Endothelial cell of umbilical vein (primary cell): ENCODE measurements at regions not wholly inside any gene's neighbourhood (a gene's known extent, or its start where the extent isn't known, plus 50 kb on each side); places are given as distances from the start of the nearest gene placed in this dataset.

Experiments used
- BruUV-seq: library from RNA; stranded (reverse); fragments of 400-500 nt; replicated peaks from 2 replicates; lab custom pipeline; 2021; lab: Mats Ljungman, UMichigan
- CTCF ChIA-PET: fragments of 300-600, 350-600 bp; sonication (Branson Sonifier 250); formaldehyde crosslinking; loops from one replicate; lab custom pipeline; 2021; ENCODE audit warnings: antibody characterized with exemption, inconsistent platforms; lab: Charles Lee
- POLR2A ChIA-PET: fragments of 300-600, 350-600 bp; sonication (Branson Sonifier 250); formaldehyde crosslinking; loops from one replicate; lab custom pipeline; 2021; ENCODE audit warnings: antibody characterized with exemption, inconsistent platforms; lab: Charles Lee
- DNase-seq: peaks from one replicate; pipeline ENCODE4 v3.0.0-alpha.2; 2011; ENCODE audit warnings: low read depth, low spot score
- FAIRE-seq: peaks from 2 replicates; lab custom pipeline; 2011; peaks lifted over from hg19 to GRCh38; lab: Jason Lieb, UNC
- H2AFZ ChIP-seq: 2 replicates; pipeline ENCODE4 v1.6.0; 2012; ENCODE audit warnings: low read depth, low read length, control low read depth, inconsistent platforms
- H3K27ac ChIP-seq: 2 replicates; pipeline ENCODE4 v1.5.1; 2011; ENCODE audit warnings: low read depth, mild to moderate bottlenecking, control low read depth, low read length, moderate library complexity; ENCODE audit not compliant: insufficient read depth
- H3K27me3 ChIP-seq, 2 experiments: 2 replicates each; pipeline versions ENCODE4 v1.6.0 to v1.6.1; 2011; ENCODE audit warnings: low read length in 2 of 2, mixed read lengths in 1 of 2; ENCODE audit not compliant: control insufficient read depth in 2 of 2, insufficient read depth in 2 of 2
- H3K36me3 ChIP-seq, 2 experiments: 2 replicates in 1 of 2; 3 replicates in 1 of 2; pipeline ENCODE4 v1.5.1; 2011; ENCODE audit warnings: low read length in 2 of 2, mild to moderate bottlenecking in 1 of 2, moderate library complexity in 1 of 2; ENCODE audit not compliant: control insufficient read depth in 2 of 2, insufficient read depth in 2 of 2; ENCODE audit errors: extremely low read depth in 1 of 2
- H3K4me1 ChIP-seq: 3 replicates; pipeline ENCODE4 v1.5.1; 2011; ENCODE audit warnings: mild to moderate bottlenecking, low read length; ENCODE audit not compliant: control insufficient read depth, insufficient read depth; ENCODE audit errors: extremely low read depth
- H3K4me2 ChIP-seq: 2 replicates; pipeline ENCODE4 v1.6.1; 2011; ENCODE audit warnings: low read length, control low read depth, mixed read lengths; ENCODE audit not compliant: insufficient read depth
- H3K4me3 ChIP-seq, 3 experiments: fragments of 200-600 bp in 1 of 3; sonication (generic), shearing (Covaris generic) in 1 of 3; replicated peaks in 1 of 3; 2 replicates each; pipeline ENCODE4 v1.5.1; 2011 to 2016; ENCODE audit warnings: control low read depth in 3 of 3, low read length in 3 of 3, mild to moderate bottlenecking in 2 of 3, inconsistent platforms in 1 of 3, low read depth in 1 of 3, moderate library complexity in 1 of 3; ENCODE audit not compliant: insufficient read depth in 1 of 3
- H3K79me2 ChIP-seq: 2 replicates; pipeline ENCODE4 v1.6.0; 2012; ENCODE audit warnings: low read length, inconsistent platforms; ENCODE audit not compliant: control insufficient read depth, insufficient read depth
- H3K9ac ChIP-seq: replicated peaks from 2 replicates; pipeline ENCODE3; 2011; ENCODE audit warnings: low read length, control low read depth; ENCODE audit not compliant: insufficient read depth; ENCODE audit errors: extremely low read depth
- H3K9me1 ChIP-seq: replicated peaks from 3 replicates; pipeline ENCODE4 v1.6.0; 2011; ENCODE audit warnings: mild to moderate bottlenecking, low read length; ENCODE audit not compliant: control insufficient read depth, insufficient read depth; ENCODE audit errors: extremely low read depth
- H3K9me3 ChIP-seq: replicated peaks from 2 replicates; pipeline ENCODE4 v1.5.1; 2012; ENCODE audit warnings: low read length, inconsistent platforms; ENCODE audit not compliant: control insufficient read depth, insufficient read depth
- H4K20me1 ChIP-seq: replicated peaks from 2 replicates; pipeline ENCODE3; 2011; ENCODE audit warnings: mild to moderate bottlenecking, low read length; ENCODE audit not compliant: control insufficient read depth, insufficient read depth; ENCODE audit errors: extremely low read depth
- GATA2 ChIP-seq: IDR thresholded peaks from 2 replicates; pipeline ENCODE4 v1.7.0; 2011; ENCODE audit warnings: low read depth, mild to moderate bottlenecking, moderate library complexity, mixed read lengths, low read length; ENCODE audit not compliant: insufficient read length, insufficient read depth
- JUN ChIP-seq: IDR thresholded peaks from 2 replicates; pipeline ENCODE4 v1.6.1; 2011; ENCODE audit warnings: borderline replicate concordance, low read depth; ENCODE audit not compliant: insufficient read length, insufficient read depth
- MAX ChIP-seq: IDR thresholded peaks from 2 replicates; pipeline ENCODE4 v1.6.1; 2011; ENCODE audit not compliant: insufficient read depth, insufficient read length
- MYC ChIP-seq: IDR thresholded peaks from one replicate; pipeline ENCODE4 v1.6.1; 2011; ENCODE audit warnings: mild to moderate bottlenecking, low read depth, low read length
- POLR2A ChIP-seq: IDR thresholded peaks from 2 replicates; pipeline ENCODE4 v1.6.1; 2012; ENCODE audit warnings: low read depth, mild to moderate bottlenecking, control low read depth, low read length
- POLR2AphosphoS5 ChIP-seq: IDR thresholded peaks from 2 replicates; pipeline ENCODE4 v1.6.1; 2012; ENCODE audit warnings: low read depth, mild to moderate bottlenecking, control low read depth, low read length, moderate library complexity; ENCODE audit not compliant: insufficient read depth
- dilution Hi-C: fragments of 300-500 bp; cut with MboI; formaldehyde crosslinking; loops from one replicate; pipeline ENCODE4 v1.15.0; 2019; ENCODE audit warnings: low sequenced_read_pairs; ENCODE audit not compliant: extremely low pct_ligation_motif_present
- intact Hi-C: fragments of 100-400 bp; cut with micrococcal nuclease; formaldehyde crosslinking; loops from one replicate; pipeline ENCODE4 v1.10.0; 2022
- TF ChIP-seq, protein P1 (sequence below), 2 donors: IDR thresholded peaks; 1 replicate in 1 of 2; 2 replicates in 1 of 2; pipeline ENCODE4 v1.5.1; 2011; ENCODE audit warnings: low read length in 2 of 2, mild to moderate bottlenecking in 2 of 2, moderate library complexity in 2 of 2, control low read depth in 1 of 2, inconsistent platforms in 1 of 2, low read depth in 1 of 2; ENCODE audit not compliant: insufficient read depth in 1 of 2; ENCODE audit errors: extremely low read depth in 1 of 2

- Histone ChIP-seq H2AFZ (no peak overlapping the region), H3K36me3 (no peaks in the 10 kb centered on the region)
Measured at GRCh38 chr18:78510091-78510490, 469.5 kb upstream of the SALL3 start.

DNA sequence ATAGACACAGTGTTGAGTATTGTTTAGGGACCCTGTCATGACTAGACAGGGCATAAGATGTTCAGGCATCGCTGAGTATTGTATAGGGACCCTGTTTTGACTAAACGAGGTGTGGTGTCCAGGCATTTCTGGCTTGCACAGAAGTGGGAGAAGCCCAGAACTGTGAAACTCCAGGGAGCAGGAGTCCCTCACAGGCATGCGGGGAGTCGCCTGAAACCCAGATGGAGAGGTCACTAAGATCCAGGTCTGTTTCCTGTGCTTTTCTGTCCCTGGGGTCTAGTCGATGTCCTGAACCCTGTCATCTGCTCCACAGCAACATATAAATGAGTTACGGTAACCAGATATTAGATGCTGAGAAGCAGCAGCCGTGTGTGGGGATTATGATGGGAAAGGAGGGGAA, 469.0 kb upstream of the SALL3 start:
- H3K9me1 ChIP-seq: no peaks in the 10 kb centered on the region
- TF ChIP-seq POLR2A (no peak), GATA2 (no peak), MYC (no peak), POLR2AphosphoS5 (no peak), JUN (no peak), MAX (no peak)
- no peak overlapping the region for H3K4me3 ChIP-seq
- H3K27me3 ChIP-seq: no peaks in the 10 kb centered on the region
- no peaks in the 10 kb centered on the region for H4K20me1 ChIP-seq
- H3K27ac ChIP-seq: no peak overlapping the region
- H3K36me3 ChIP-seq: no peaks in the 10 kb centered on the region
- dilution Hi-C loops (no loop called here), intact Hi-C loops (no loop called here)
- no TSS peak for BruUV-seq
- no peak overlapping the region for H3K4me2 ChIP-seq
- no peaks in the 10 kb centered on the region for H3K79me2 ChIP-seq
- FAIRE-seq: no peak
- H3K4me1 ChIP-seq: no peaks in the 10 kb centered on the region
- H3K9ac ChIP-seq: no peak overlapping the region
- H2AFZ ChIP-seq: no peak overlapping the region
- H3K9me3 ChIP-seq: peaks cover 17% of the 10 kb centered on the region
- ChIA-PET POLR2A (no interaction called here), CTCF (no interaction called here)
- no peak for DNase-seq

More at GRCh38 chr18:78510091-78510490, 469.5 kb upstream of the SALL3 start:
- ChIA-PET POLR2A (no interaction called here), CTCF (no interaction called here)
- Histone ChIP-seq H3K9ac (no peak overlapping the region), H3K9me1 (no peaks in the 10 kb centered on the region), H3K27me3 (no peaks in the 10 kb centered on the region), H3K4me1 (no peaks in the 10 kb centered on the region), H3K79me2 (no peaks in the 10 kb centered on the region), H3K9me3 (peaks cover 17% of the 10 kb centered on the region), H3K27ac (no peak overlapping the region), H4K20me1 (no peaks in the 10 kb centered on the region), H3K4me3 (no peak overlapping the region), H3K4me2 (no peak overlapping the region)
- intact Hi-C loops (no loop called here), dilution Hi-C loops (no loop called here)
- no peak for DNase-seq
- BruUV-seq: no TSS peak
- FAIRE-seq: no peak
- TF ChIP-seq, protein P1, sequence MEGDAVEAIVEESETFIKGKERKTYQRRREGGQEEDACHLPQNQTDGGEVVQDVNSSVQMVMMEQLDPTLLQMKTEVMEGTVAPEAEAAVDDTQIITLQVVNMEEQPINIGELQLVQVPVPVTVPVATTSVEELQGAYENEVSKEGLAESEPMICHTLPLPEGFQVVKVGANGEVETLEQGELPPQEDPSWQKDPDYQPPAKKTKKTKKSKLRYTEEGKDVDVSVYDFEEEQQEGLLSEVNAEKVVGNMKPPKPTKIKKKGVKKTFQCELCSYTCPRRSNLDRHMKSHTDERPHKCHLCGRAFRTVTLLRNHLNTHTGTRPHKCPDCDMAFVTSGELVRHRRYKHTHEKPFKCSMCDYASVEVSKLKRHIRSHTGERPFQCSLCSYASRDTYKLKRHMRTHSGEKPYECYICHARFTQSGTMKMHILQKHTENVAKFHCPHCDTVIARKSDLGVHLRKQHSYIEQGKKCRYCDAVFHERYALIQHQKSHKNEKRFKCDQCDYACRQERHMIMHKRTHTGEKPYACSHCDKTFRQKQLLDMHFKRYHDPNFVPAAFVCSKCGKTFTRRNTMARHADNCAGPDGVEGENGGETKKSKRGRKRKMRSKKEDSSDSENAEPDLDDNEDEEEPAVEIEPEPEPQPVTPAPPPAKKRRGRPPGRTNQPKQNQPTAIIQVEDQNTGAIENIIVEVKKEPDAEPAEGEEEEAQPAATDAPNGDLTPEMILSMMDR (IDR thresholded peaks at IDR 0.05; ENCODE audit: extremely low read depth in 1 of 2, insufficient read depth in 1 of 2, low read depth in 1 of 2, low read length in 2 of 2): no peak
- TF ChIP-seq GATA2 (no peak), POLR2A (no peak)
